PC-3 (cell line): ENCODE measurements at regions not wholly inside any gene's neighbourhood (a gene's known extent, or its start where the extent isn't known, plus 50 kb on each side); places are given as distances from the start of the nearest gene placed in this dataset.

ENCODE experiments used
- CTCF ChIP-seq: fragments of 300-600 bp; sonication (generic); conservative IDR thresholded peaks from 2 replicates; pipeline ENCODE4 v1.5.1; 2017; ENCODE audit warnings: antibody characterized with exemption, low read depth, mild to moderate bottlenecking, low read length
- EZH2 ChIP-seq: fragments of 300-600 bp; sonication (generic); IDR thresholded peaks from one replicate; pipeline ENCODE4 v1.6.1; 2017; ENCODE audit warnings: antibody characterized with exemption, mild to moderate bottlenecking, low read length; ENCODE audit not compliant: unreplicated experiment
- EZH2phosphoT487 ChIP-seq: fragments of 300-600 bp; sonication (generic); IDR thresholded peaks from 2 replicates; pipeline ENCODE4 v1.6.1; 2018; ENCODE audit warnings: mild to moderate bottlenecking, antibody characterized with exemption, low read length, borderline replicate concordance

- no peak for TF ChIP-seq EZH2
- no peak for TF ChIP-seq CTCF
- TF ChIP-seq EZH2phosphoT487: no peak
Measured at GRCh38 chr19:31057476-31057875, 291.8 kb downstream of the TSHZ3 start.
